DND-41 (cell line): ENCODE measurements at regions not wholly inside any gene's neighbourhood (a gene's known extent, or its start where the extent isn't known, plus 50 kb on each side); places are given as distances from the start of the nearest gene placed in this dataset.

Experiments
- CTCF ChIP-seq: IDR thresholded peaks from 2 replicates; pipeline ENCODE4 v1.5.1; 2012; ENCODE audit warnings: borderline replicate concordance, low read length, moderate library complexity, mild to moderate bottlenecking; ENCODE audit not compliant: poor library complexity, severe bottlenecking; ENCODE audit errors: extremely low read depth
- EZH2 ChIP-seq: IDR thresholded peaks from 3 replicates; pipeline ENCODE4 v1.6.1; 2012; ENCODE audit warnings: borderline replicate concordance, low read depth, mild to moderate bottlenecking, moderate library complexity, low read length, inconsistent platforms; ENCODE audit not compliant: severe bottlenecking

DNA sequence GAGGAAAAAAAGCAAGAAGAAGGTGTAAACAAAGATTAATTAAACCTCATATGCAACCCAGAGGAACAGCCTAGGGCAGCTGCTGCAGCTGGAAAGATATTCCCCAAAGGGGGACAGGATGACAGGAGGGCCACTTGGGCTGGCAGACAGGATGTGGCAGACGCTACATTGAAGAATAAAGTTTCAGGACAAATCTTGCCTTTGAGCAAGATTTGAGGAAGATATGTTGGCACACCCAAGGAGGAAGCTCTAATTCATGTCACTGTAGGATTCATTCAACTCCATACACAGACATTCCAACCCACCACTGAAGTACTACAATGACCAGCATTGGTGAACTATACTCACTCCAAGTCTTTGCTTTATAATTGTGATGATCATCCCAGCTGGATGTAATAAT, 504.0 kb downstream of the SHQ1 start:
- TF ChIP-seq CTCF (no peak), EZH2 (no peak)
